H1 (cell line): ENCODE measurements at regions not wholly inside any gene's neighbourhood (a gene's known extent, or its start where the extent isn't known, plus 50 kb on each side); places are given as distances from the start of the nearest gene placed in this dataset.

Source experiments
- CTCF ChIA-PET: fragments of 300-600 bp; sonication (Branson Sonifier 250); formaldehyde crosslinking; loops from one replicate; lab custom pipeline; 2021; ENCODE audit not compliant: partially characterized antibody; lab: Charles Lee
- POLR2A ChIA-PET: fragments of 300-600 bp; sonication (Branson Sonifier 250); formaldehyde crosslinking; loops from one replicate; lab custom pipeline; 2021; ENCODE audit warnings: inconsistent platforms; ENCODE audit not compliant: partially characterized antibody; lab: Charles Lee
- DNase-seq, 2 experiments: peaks; one replicate each; pipeline versions ENCODE4 v3.0.0 to v3.0.0-alpha.2; 2010 to 2022; ENCODE audit warnings: low spot score in 2 of 2, low read depth in 1 of 2, mixed read lengths in 1 of 2
- FAIRE-seq: peaks from 2 replicates; lab custom pipeline; 2011; peaks lifted over from hg19 to GRCh38; lab: Jason Lieb, UNC
- H2AFZ ChIP-seq: 2 replicates; pipeline ENCODE4 v1.8.1; 2012; ENCODE audit warnings: low read length, inconsistent platforms
- H2AK5ac ChIP-seq: 2 replicates; pipeline ENCODE4 v1.6.1; 2013; ENCODE audit warnings: low read depth, low read length
- H2BK120ac ChIP-seq: replicated peaks from 2 replicates; pipeline ENCODE3; 2013; ENCODE audit warnings: low read depth, low read length, inconsistent platforms
- H2BK12ac ChIP-seq: 2 replicates; pipeline ENCODE4 v1.6.1; 2013; ENCODE audit warnings: low read depth, low read length
- H2BK15ac ChIP-seq: 2 replicates; pipeline ENCODE4 v1.6.1; 2013; ENCODE audit warnings: low read length
- H2BK20ac ChIP-seq: 2 replicates; pipeline ENCODE4 v1.6.1; 2013; ENCODE audit warnings: low read length
- H2BK5ac ChIP-seq: 2 replicates; pipeline ENCODE4 v1.6.1; 2013; ENCODE audit warnings: low read depth, low read length
- H3K14ac ChIP-seq: 2 replicates; pipeline ENCODE4 v1.6.1; 2013; ENCODE audit warnings: inconsistent platforms; ENCODE audit not compliant: insufficient read length
- H3K18ac ChIP-seq: 2 replicates; pipeline ENCODE4 v1.6.1; 2013; ENCODE audit warnings: low read length; ENCODE audit errors: extremely low read depth
- H3K23ac ChIP-seq: 2 replicates; pipeline ENCODE4 v1.6.1; 2013; ENCODE audit warnings: inconsistent platforms; ENCODE audit not compliant: insufficient read length
- H3K23me2 ChIP-seq: 2 replicates; pipeline ENCODE4 v1.6.1; 2013; ENCODE audit warnings: low read depth, low read length
- H3K27ac ChIP-seq: 2 replicates; pipeline ENCODE4 v1.6.1; 2011; ENCODE audit warnings: low read depth, low read length, inconsistent platforms
- H3K27me3 ChIP-seq, 4 experiments: replicated peaks in 1 of 4; 1 replicate in 1 of 4; 2 replicates in 3 of 4; pipeline versions ENCODE4 v1.6.1 to v1.8.1; 2011 to 2013; ENCODE audit warnings: low read length in 3 of 4, mild to moderate bottlenecking in 3 of 4, inconsistent platforms in 2 of 4, mixed read lengths in 2 of 4, moderate library complexity in 1 of 4; ENCODE audit not compliant: control insufficient read depth in 3 of 4, insufficient read depth in 3 of 4; ENCODE audit errors: extremely low read depth in 1 of 4
- H3K36me3 ChIP-seq, 4 experiments: 2 replicates each; pipeline versions ENCODE4 v1.6.1 to v1.8.1; 2011 to 2013; ENCODE audit warnings: mild to moderate bottlenecking in 4 of 4, low read length in 3 of 4, moderate library complexity in 2 of 4, control low read depth in 1 of 4, inconsistent platforms in 1 of 4; ENCODE audit not compliant: insufficient read depth in 4 of 4, control insufficient read depth in 2 of 4
- H3K4ac ChIP-seq: replicated peaks from 2 replicates; pipeline ENCODE3; 2013; ENCODE audit warnings: low read length, low read depth, mixed read lengths, inconsistent platforms; ENCODE audit not compliant: insufficient read length
- H3K4me1 ChIP-seq, 4 experiments: replicated peaks in 1 of 4; 1 replicate in 1 of 4; 2 replicates in 3 of 4; pipeline versions ENCODE4 v1.6.1 to v1.8.1; 2011 to 2013; ENCODE audit warnings: low read length in 3 of 4, inconsistent platforms in 2 of 4, mixed read lengths in 1 of 4; ENCODE audit not compliant: insufficient read depth in 4 of 4, control insufficient read depth in 3 of 4
- H3K4me2 ChIP-seq, 2 experiments: 2 replicates each; pipeline versions ENCODE4 v1.6.1 to v1.8.1; 2011 to 2013; ENCODE audit warnings: low read depth in 2 of 2, low read length in 2 of 2, control low read depth in 1 of 2, inconsistent platforms in 1 of 2, mild to moderate bottlenecking in 1 of 2; ENCODE audit not compliant: insufficient read depth in 1 of 2
- H3K4me3 ChIP-seq, 4 experiments: fragments of 200-600, 300-600 bp in 1 of 4; sonication (generic), shearing (Covaris generic), sonication (Bioruptor Twin) in 1 of 4; 2 replicates each; pipeline versions ENCODE4 v1.5.1 to v1.8.1; 2011 to 2016; ENCODE audit warnings: low read length in 4 of 4, low read depth in 3 of 4, control low read depth in 2 of 4, inconsistent platforms in 2 of 4, mild to moderate bottlenecking in 2 of 4, mixed read lengths in 1 of 4, moderate library complexity in 1 of 4; ENCODE audit not compliant: insufficient read depth in 2 of 4; ENCODE audit errors: extremely low read depth in 1 of 4
- H3K56ac ChIP-seq: replicated peaks from 2 replicates; pipeline ENCODE3; 2013; ENCODE audit warnings: low read depth, mild to moderate bottlenecking, mixed read lengths, low read length, inconsistent platforms; ENCODE audit not compliant: insufficient read length
- H3K79me1 ChIP-seq: 2 replicates; pipeline ENCODE4 v1.6.1; 2013; ENCODE audit warnings: low read depth, low read length, control low read depth
- H3K79me2 ChIP-seq, 2 experiments: 2 replicates each; pipeline versions ENCODE4 v1.6.1 to v1.8.1; 2012 to 2013; ENCODE audit warnings: low read length in 2 of 2, mild to moderate bottlenecking in 2 of 2, inconsistent platforms in 1 of 2; ENCODE audit not compliant: insufficient read depth in 2 of 2, control insufficient read depth in 1 of 2
- H3K9ac ChIP-seq, 4 experiments: replicated peaks in 1 of 4; 1 replicate in 1 of 4; 2 replicates in 3 of 4; pipeline versions ENCODE4 v1.6.1 to v1.8.1; 2011 to 2013; ENCODE audit warnings: low read depth in 3 of 4, low read length in 3 of 4, control low read depth in 2 of 4, mild to moderate bottlenecking in 2 of 4, moderate library complexity in 2 of 4, inconsistent platforms in 1 of 4; ENCODE audit errors: extremely low read depth in 1 of 4
- H3K9me3 ChIP-seq, 2 experiments: 2 replicates each; pipeline versions ENCODE4 v1.6.1 to v1.8.1; 2012 to 2013; ENCODE audit warnings: mild to moderate bottlenecking in 2 of 2, moderate library complexity in 2 of 2, control low read depth in 1 of 2, inconsistent platforms in 1 of 2, low read depth in 1 of 2, low read length in 1 of 2, mixed read lengths in 1 of 2; ENCODE audit not compliant: insufficient read depth in 2 of 2
- H4K20me1 ChIP-seq, 2 experiments: replicated peaks in 1 of 2; 2 replicates each; pipeline versions ENCODE3 to v1.8.1; 2011 to 2013; ENCODE audit warnings: inconsistent platforms in 2 of 2, low read length in 2 of 2, mild to moderate bottlenecking in 1 of 2; ENCODE audit not compliant: insufficient read depth in 2 of 2, control insufficient read depth in 1 of 2
- H4K5ac ChIP-seq: 2 replicates; pipeline ENCODE4 v1.6.1; 2013; ENCODE audit warnings: low read length, low read depth, mixed read lengths, inconsistent platforms; ENCODE audit not compliant: insufficient read length
- H4K8ac ChIP-seq: 2 replicates; pipeline ENCODE4 v1.8.0; 2013; ENCODE audit warnings: mild to moderate bottlenecking, moderate library complexity, low read length, inconsistent platforms; ENCODE audit not compliant: insufficient read depth; ENCODE audit errors: extremely low read depth
- H4K91ac ChIP-seq: replicated peaks from 2 replicates; pipeline ENCODE3; 2013; ENCODE audit warnings: low read length, mixed read lengths, inconsistent platforms; ENCODE audit not compliant: insufficient read length
- ATF3 ChIP-seq: IDR thresholded peaks from 2 replicates; pipeline ENCODE4 v1.6.1; 2011; ENCODE audit warnings: low read depth, mild to moderate bottlenecking, low read length; ENCODE audit not compliant: insufficient read depth
- BACH1 ChIP-seq: IDR thresholded peaks from 2 replicates; pipeline ENCODE4 v1.6.1; 2012; ENCODE audit warnings: low read length, improper control_type of control experiment
- CEBPB ChIP-seq: IDR thresholded peaks from 2 replicates; pipeline ENCODE4 v1.6.1; 2012; ENCODE audit warnings: low read depth, low read length
- CREB1 ChIP-seq: IDR thresholded peaks from 2 replicates; pipeline ENCODE4 v1.6.1; 2012; ENCODE audit warnings: inconsistent platforms
- EGR1 ChIP-seq: IDR thresholded peaks from 2 replicates; pipeline ENCODE4 v1.6.1; 2011; ENCODE audit warnings: low read depth, low read length, borderline replicate concordance
- EP300 ChIP-seq, 2 experiments: IDR thresholded peaks; 1 replicate in 1 of 2; 2 replicates in 1 of 2; pipeline ENCODE4 v1.6.1; 2011 to 2012; ENCODE audit warnings: low read depth in 2 of 2, low read length in 2 of 2, mild to moderate bottlenecking in 2 of 2, borderline replicate concordance in 1 of 2, inconsistent platforms in 1 of 2, moderate library complexity in 1 of 2
- GABPA ChIP-seq: IDR thresholded peaks from 2 replicates; pipeline ENCODE4 v1.6.1; 2011; ENCODE audit warnings: mild to moderate bottlenecking, low read length, moderate library complexity, borderline replicate concordance; ENCODE audit not compliant: insufficient read depth
- GTF2F1 ChIP-seq: IDR thresholded peaks from 2 replicates; pipeline ENCODE4 v1.6.1; 2012; ENCODE audit warnings: low read depth, low read length, improper control_type of control experiment, borderline replicate concordance
- NANOG ChIP-seq: IDR thresholded peaks from 2 replicates; pipeline ENCODE4 v1.6.1; 2011; ENCODE audit warnings: low read length, low read depth, mild to moderate bottlenecking, inconsistent platforms; ENCODE audit not compliant: insufficient read depth, poor library complexity, severe bottlenecking
- RBBP5 ChIP-seq: IDR thresholded peaks from 2 replicates; pipeline ENCODE4 v1.7.1; 2012; ENCODE audit warnings: low read depth, mild to moderate bottlenecking, inconsistent platforms, low read length, moderate library complexity, borderline replicate concordance
- SIN3A ChIP-seq, 2 experiments: IDR thresholded peaks in 1 of 2; conservative IDR thresholded peaks in 1 of 2; 2 replicates each; pipeline ENCODE4 v1.6.1; 2011 to 2012; ENCODE audit warnings: low read length in 2 of 2, improper control_type of control experiment in 1 of 2, low read depth in 1 of 2, mild to moderate bottlenecking in 1 of 2
- USF2 ChIP-seq: IDR thresholded peaks from 2 replicates; pipeline ENCODE4 v1.6.1; 2011; ENCODE audit warnings: low read length, improper control_type of control experiment
- WGBS, 2 experiments: shearing (Covaris generic) in 1 of 2; methylation state at CpG; one replicate each; pipeline versions ENCODE4 v1.1.6 to v1.1.7; 2013 to 2015; ENCODE audit warnings: low lambda C conversion rate in 2 of 2, mixed read lengths in 2 of 2, inconsistent platforms in 1 of 2, low coverage in 1 of 2, missing lambda C conversion rate in 1 of 2; ENCODE audit not compliant: insufficient replicate concordance in 2 of 2, insufficient coverage in 1 of 2, insufficient read length in 1 of 2; ENCODE audit errors: extremely low coverage in 1 of 2, missing lambda C conversion rate in 1 of 2; 5-methylcytosine and 5-hydroxymethylcytosine counted together

- Histone ChIP-seq H3K4me1 (no peaks in the 10 kb centered on the region; a peak in 1 of 7 replicates), H2BK120ac (no peak overlapping the region), H2BK15ac (0 out of 2 replicates have a peak overlapping the region, but pooled peaks have one; percentile 19), H2BK5ac (peak overlapping the region; percentile 47; the same call in 1 of the 2 replicates), H4K8ac (no peak overlapping the region), H3K23ac (no peak overlapping the region), H3K23me2 (no peaks in the 10 kb centered on the region), H3K27ac (no peak overlapping the region), H4K5ac (no peak overlapping the region), H2BK20ac (peak overlapping the region; percentile 9; the same call in 1 of the 2 replicates), H3K9me3 (no peaks in the 10 kb centered on the region), H2AK5ac (no peak overlapping the region), H2AFZ (peak overlapping the region; percentile 87; the same call in 1 of the 2 replicates), H3K56ac (no peak overlapping the region), H3K4me2 (no peak overlapping the region), H3K27me3 (no peaks in the 10 kb centered on the region; a peak in 1 of 7 replicates), H3K18ac (0 out of 2 replicates have a peak overlapping the region, but pooled peaks have one; percentile 10), H3K9ac (no peak overlapping the region), H2BK12ac (peak overlapping the region; percentile 62; the same call in 1 of the 2 replicates), H4K91ac (no peak overlapping the region), H3K4ac (no peak overlapping the region), H3K14ac (no peak overlapping the region), H3K36me3 (no peaks in the 10 kb centered on the region), H3K4me3 (no peak overlapping the region), H3K79me2 (no peaks in the 10 kb centered on the region), H4K20me1 (no peaks in the 10 kb centered on the region), H3K79me1 (no peaks in the 10 kb centered on the region)
- WGBS, 2 experiments = 83% methylated on average over 2 of the region's 2 CpGs; no CpG with 5 or more reads in 1 of the 2 experiments
- CTCF ChIA-PET = interaction anchor here (0.8 kb wide), 2 partner anchors 13 to 79 kb away, joined by 3 to 4 read pairs; no protein-coding TSS in a partner anchor
- FAIRE-seq (no peak), DNase-seq (no peak)
- POLR2A ChIA-PET = no interaction called here
- no peak for TF ChIP-seq EP300 (IDR thresholded peaks at IDR 0.05; ENCODE audit: borderline replicate concordance in 1 of 2, low read depth in 2 of 2, low read length in 2 of 2)
- TF ChIP-seq RBBP5 = no peak
- TF ChIP-seq NANOG = no peak
- TF ChIP-seq BACH1 = no peak
- no peak for TF ChIP-seq GTF2F1
- TF ChIP-seq SIN3A (conservative IDR thresholded peaks at IDR 0.05 in 1 of 2, IDR thresholded peaks at IDR 0.05 in 1 of 2; ENCODE audit: low read depth in 1 of 2, low read length in 2 of 2) = no peak
- no peak for TF ChIP-seq CREB1
- TF ChIP-seq USF2 = no peak
- no peak for TF ChIP-seq EGR1
- TF ChIP-seq GABPA = no peak
- TF ChIP-seq ATF3 = no peak
- no peak for TF ChIP-seq CEBPB
Observed at GRCh38 chr1:87473203-87473661, 144.6 kb downstream of the LMO4 start.
